Mesothelial cell of epicardium (in vitro differentiated cells): ENCODE measurements at regions not wholly inside any gene's neighbourhood (a gene's known extent, or its start where the extent isn't known, plus 50 kb on each side); places are given as distances from the start of the nearest gene placed in this dataset.
A peak's percentile ranks its signal among the peaks of the same experiment; 100 is the strongest.

ENCODE experiments used
- DNase-seq, 2 experiments: peaks; one replicate each; pipeline ENCODE4 v3.0.0; 2021; ENCODE audit warnings: low spot score in 2 of 2; ENCODE audit not compliant: unreplicated experiment in 2 of 2
- H3K27ac Mint-ChIP-seq: 2 replicates; pipeline ENCODE4 v1.8.0; 2021; ENCODE audit warnings: mixed read lengths
- H3K27me3 Mint-ChIP-seq: 2 replicates; pipeline ENCODE4 v1.8.0; 2021; ENCODE audit warnings: low read depth, mixed read lengths
- H3K36me3 Mint-ChIP-seq: 2 replicates; pipeline ENCODE4 v1.8.0; 2021; ENCODE audit warnings: mixed read lengths
- H3K4me1 Mint-ChIP-seq: 2 replicates; pipeline ENCODE4 v1.8.0; 2021; ENCODE audit warnings: mixed read lengths
- H3K4me3 Mint-ChIP-seq: 2 replicates; pipeline ENCODE4 v1.8.0; 2021; ENCODE audit warnings: mild to moderate bottlenecking, moderate library complexity, mixed read lengths
- H3K9me3 Mint-ChIP-seq: 2 replicates; pipeline ENCODE4 v1.8.0; 2021; ENCODE audit warnings: mixed read lengths
- CTCF ChIP-seq: fragments of 200-600 bp; sonication (generic); IDR thresholded peaks from one replicate; pipeline ENCODE4 v1.5.0; 2021; ENCODE audit warnings: antibody characterized with exemption; ENCODE audit not compliant: unreplicated experiment

- DNase-seq = no peak
- peaks cover 35% of the 10 kb centered on the region for H3K4me1 Mint-ChIP-seq
- TF ChIP-seq CTCF = no peak
- H3K4me3 Mint-ChIP-seq = no peak overlapping the region
- no peaks in the 10 kb centered on the region for H3K9me3 Mint-ChIP-seq
- H3K27ac Mint-ChIP-seq = no peak overlapping the region
- no peaks in the 10 kb centered on the region for H3K27me3 Mint-ChIP-seq
- H3K36me3 Mint-ChIP-seq = no peaks in the 10 kb centered on the region
These were observed 284.4 kb downstream of the ENC1 start for GRCh38 chr5:74356009-74356695.

- no peak for DNase-seq
- no peak for TF ChIP-seq CTCF
- H3K9me3 Mint-ChIP-seq = no peaks in the 10 kb centered on the region
- peaks cover 35% of the 10 kb centered on the region for H3K4me1 Mint-ChIP-seq
- H3K27ac Mint-ChIP-seq = peak overlapping the region; percentile 61
- no peak overlapping the region for H3K4me3 Mint-ChIP-seq
- H3K27me3 Mint-ChIP-seq = no peaks in the 10 kb centered on the region
- H3K36me3 Mint-ChIP-seq = no peaks in the 10 kb centered on the region
These were observed 285.3 kb downstream of the ENC1 start for GRCh38 chr5:74355041-74355824.

GRCh38 chr5:74352256-74352655 is 288.3 kb downstream of the ENC1 start:
- H3K27me3 Mint-ChIP-seq = no peaks in the 10 kb centered on the region
- no peak for TF ChIP-seq CTCF
- no peak overlapping the region for H3K4me3 Mint-ChIP-seq
- H3K36me3 Mint-ChIP-seq = peaks cover 9% of the 10 kb centered on the region
- H3K27ac Mint-ChIP-seq = peak overlapping the region; percentile 57
- DNase-seq = no peak
- peaks cover 29% of the 10 kb centered on the region for H3K4me1 Mint-ChIP-seq
- H3K9me3 Mint-ChIP-seq = peaks cover 22% of the 10 kb centered on the region

GRCh38 chr5:74342948-74343682 is 297.4 kb downstream of the ENC1 start:
- H3K9me3 Mint-ChIP-seq = peaks cover 6% of the 10 kb centered on the region
- peak overlapping the region; percentile 49 for H3K27ac Mint-ChIP-seq
- no peak for DNase-seq
- H3K4me3 Mint-ChIP-seq = no peak overlapping the region
- peaks cover 33% of the 10 kb centered on the region for H3K4me1 Mint-ChIP-seq
- no peaks in the 10 kb centered on the region for H3K27me3 Mint-ChIP-seq
- TF ChIP-seq CTCF = no peak
- H3K36me3 Mint-ChIP-seq = peaks cover 4% of the 10 kb centered on the region

GRCh38 chr5:74342182-74342581 is 298.3 kb downstream of the ENC1 start:
- Mint-ChIP-seq H3K4me1 (peaks cover 42% of the 10 kb centered on the region), H3K9me3 (no peaks in the 10 kb centered on the region), H3K4me3 (no peak overlapping the region), H3K27me3 (no peaks in the 10 kb centered on the region), H3K36me3 (no peaks in the 10 kb centered on the region), H3K27ac (no peak overlapping the region)
- DNase-seq = no peak
- no peak for TF ChIP-seq CTCF
